Anterior cingulate cortex (tissue), 58 donors: ENCODE measurements at regions not wholly inside any gene's neighbourhood (a gene's known extent, or its start where the extent isn't known, plus 50 kb on each side); places are given as distances from the start of the nearest gene placed in this dataset.
"Not testable (repeated sequence)": the region's sequence is repeated elsewhere in the genome, so short reads cannot be mapped to it uniquely, and the experiment has no call there.

Experiments used
- DNase-seq, 58 donors: peaks; one replicate each; lab custom pipeline; 2025; lab: John Stamatoyannopoulos, UW

- DNase-seq: not testable (repeated sequence)
These were observed 347.4 kb downstream of the TUSC7 start for GRCh38 chr3:117056946-117057345.

DNA sequence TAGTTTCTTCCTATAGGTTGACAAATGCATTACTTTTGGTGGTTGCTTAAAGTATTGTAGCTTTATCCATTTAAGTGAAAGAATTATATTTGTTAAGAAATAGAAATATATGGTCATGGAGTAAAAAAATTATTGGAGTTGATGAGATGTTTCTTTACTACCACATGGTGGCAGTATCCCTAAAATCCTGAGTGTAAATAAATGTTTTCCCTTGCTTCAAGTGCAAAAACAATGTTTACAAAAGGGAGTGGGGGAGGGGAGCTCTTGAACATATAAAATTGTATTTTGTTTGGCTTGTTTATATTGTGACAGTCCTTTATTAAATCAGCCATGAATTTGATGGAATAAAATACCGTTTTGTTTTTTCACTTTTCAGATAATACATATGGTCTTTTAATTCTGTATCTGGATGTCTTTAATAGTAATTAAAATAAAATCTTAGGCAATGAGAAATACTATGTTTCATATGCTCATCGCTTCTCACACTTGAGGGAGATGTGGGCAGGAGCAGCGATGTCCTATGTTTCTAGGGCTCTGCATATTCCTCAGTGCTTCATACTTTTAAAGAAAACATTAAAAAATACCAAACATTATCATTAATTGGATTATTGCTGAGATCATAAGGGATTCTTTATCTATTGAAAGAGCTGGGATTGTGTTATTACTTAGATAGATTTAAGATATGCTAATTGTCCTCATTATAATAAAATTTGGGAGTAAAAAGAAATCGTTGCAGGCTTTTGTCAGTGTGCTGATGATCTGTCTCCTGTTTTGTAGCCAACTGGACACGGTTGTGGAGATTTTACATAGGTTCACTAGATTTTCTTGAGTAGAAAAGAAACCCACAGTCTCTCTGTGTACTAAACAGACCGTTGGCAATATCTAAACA is 349.7 kb downstream of the TUSC7 start:
- DNase-seq: peak in 1 of 58 donors; percentile 63

DNA sequence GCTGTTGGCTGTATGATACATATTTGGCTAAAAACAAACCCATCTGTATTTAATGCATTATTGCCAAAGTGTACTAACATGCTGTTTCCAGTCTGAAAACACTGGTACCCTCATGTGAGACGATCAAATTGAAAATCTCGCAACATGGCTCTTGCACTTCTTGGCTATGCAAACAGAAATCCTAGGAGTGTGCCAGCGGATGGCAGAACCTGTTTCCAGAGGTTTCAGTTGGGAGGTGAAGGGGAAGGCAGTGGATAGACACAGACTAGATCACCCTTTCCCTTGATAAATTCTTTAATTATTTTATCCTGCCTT is 350.3 kb downstream of the TUSC7 start:
- DNase-seq: peak in 1 of 58 donors; percentile 4

DNA sequence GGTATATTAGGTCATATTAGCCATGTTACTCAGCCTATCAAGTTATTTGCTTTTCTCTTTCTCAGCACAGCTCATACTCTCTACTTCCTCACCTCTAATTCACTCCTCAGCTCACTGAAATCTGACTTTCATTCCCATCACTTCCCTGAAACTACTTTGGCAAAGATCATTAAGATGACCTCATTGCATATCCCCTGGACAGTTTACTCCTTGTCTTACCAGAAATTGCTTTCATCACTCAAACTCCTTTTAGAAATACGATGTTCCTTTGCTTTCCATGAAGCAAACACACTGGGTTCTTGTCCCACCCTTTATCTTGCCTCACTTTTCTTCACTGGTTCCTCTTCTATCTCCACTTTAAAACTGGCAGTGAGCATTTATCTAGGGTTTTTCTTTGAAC is 354.4 kb downstream of the TUSC7 start:
- no peak for DNase-seq

GRCh38 chr3:117068301-117068700 is 358.7 kb downstream of the TUSC7 start:
- no peak for DNase-seq

DNA sequence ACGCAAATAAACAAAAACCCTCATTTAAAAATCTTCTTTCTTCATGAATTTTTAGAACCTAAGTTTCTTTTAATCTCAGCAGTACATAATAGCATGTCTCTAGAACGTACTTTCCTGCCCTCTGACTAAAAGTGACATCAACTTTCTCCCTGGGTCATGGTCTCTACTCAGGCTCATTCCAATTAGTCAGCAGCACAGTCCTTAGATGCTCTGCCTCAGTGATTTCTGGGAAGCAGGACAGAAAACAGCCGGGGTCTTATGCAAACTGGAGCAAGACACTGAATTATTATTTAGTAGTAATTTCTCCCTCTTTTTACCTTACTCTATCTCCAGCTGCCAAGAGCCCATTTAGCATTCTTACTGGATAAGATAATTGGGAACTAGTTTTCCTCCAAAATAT is 365.2 kb downstream of the TUSC7 start:
- DNase-seq: peak in 29 of 58 donors; percentile 2 to 73 (median 23)

GRCh38 chr3:117079997-117080396 is 370.4 kb downstream of the TUSC7 start:
- DNase-seq: no peak

GRCh38 chr3:117080872-117081271 is 371.3 kb downstream of the TUSC7 start:
- no peak for DNase-seq

DNA sequence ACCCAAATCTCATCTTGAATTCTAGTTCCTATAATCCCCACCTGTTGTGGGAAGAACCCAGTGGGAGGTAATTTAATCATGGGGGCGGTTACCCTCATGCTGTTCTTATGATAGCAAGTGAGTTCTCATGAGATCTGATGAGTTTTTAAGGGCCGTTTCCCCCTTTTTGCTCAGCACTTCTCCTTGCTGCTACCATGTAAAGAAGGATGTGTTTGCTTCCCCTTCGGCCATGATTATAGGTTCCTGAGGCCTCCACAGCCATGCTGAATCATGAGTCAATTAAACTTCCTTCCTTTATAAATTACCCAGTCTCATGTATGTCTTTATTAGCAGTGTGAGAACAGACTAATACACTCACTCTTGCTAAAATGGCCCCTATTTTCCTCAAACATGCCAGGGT is 374.7 kb downstream of the TUSC7 start:
- no peak for DNase-seq

DNA sequence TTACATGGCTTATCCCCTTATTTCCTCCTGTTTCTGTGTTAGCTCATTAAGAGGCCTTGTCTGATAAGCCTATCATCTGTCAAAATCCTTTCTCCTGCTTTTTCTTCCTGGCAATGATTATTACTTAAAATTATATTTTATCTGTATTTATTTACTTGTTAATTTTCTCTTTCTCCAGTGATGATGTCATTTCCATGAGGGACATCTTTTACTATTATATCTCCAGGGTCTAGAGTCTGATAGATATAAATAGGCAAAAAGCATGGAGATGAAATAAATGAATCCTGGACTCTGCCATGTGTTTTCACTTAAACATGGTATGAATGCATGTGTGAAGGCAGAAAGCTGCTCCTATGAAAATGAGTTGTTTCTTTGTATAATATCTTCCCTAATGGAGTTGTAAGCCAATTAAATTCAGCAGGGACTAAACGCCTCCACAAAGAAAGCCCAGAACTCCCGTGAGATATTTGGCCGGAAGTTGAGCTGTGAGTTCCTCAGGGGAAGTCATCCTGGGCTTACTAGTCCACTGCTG is 375.2 kb downstream of the TUSC7 start:
- no peak for DNase-seq

DNA sequence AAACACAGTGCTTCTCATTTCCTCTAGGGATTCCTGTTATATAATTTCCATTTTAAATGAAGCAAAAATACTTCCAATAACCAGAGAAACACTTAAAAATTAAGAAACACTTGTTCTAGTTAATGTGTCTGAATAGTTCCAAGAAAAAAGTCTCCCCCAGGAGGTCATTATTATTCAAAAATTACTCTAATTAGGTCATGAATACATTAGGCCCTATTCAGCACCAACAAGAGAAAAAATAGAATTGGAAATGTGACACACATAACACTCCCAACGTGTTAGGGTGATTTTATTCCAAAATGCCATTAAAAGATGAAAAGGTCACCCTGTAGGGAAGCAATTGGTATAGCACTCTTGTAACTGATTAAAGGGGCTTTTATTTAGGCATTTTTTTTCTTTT is 382.1 kb downstream of the TUSC7 start:
- no peak for DNase-seq

DNA sequence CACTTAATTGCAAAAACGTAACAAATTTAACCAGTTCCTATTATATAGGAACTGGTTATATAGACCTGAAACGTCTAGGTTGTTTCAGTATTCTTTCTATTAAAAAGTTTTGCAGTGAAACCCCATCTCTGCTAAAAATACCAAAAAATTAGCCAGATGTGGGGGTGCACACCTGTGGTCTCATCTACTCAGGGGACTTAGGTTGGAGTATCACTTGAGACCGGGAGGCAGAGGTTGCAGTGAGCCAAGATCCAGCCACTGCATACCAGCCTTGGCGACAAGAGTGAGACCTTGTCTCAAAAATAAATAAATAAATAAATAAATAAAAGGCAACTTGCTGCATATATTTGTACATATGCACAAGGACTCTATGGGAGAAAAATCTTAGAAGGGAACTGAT is 387.0 kb downstream of the TUSC7 start:
- no peak for DNase-seq

GRCh38 chr3:117097351-117097750 is 387.8 kb downstream of the TUSC7 start:
- DNase-seq: no peak

GRCh38 chr3:117101697-117102096 is 392.1 kb downstream of the TUSC7 start:
- DNase-seq: no peak

- no peak for DNase-seq
These were observed 392.8 kb downstream of the TUSC7 start for GRCh38 chr3:117102426-117102825.

GRCh38 chr3:117103675-117104074 is 394.1 kb downstream of the TUSC7 start:
- no peak for DNase-seq

DNA sequence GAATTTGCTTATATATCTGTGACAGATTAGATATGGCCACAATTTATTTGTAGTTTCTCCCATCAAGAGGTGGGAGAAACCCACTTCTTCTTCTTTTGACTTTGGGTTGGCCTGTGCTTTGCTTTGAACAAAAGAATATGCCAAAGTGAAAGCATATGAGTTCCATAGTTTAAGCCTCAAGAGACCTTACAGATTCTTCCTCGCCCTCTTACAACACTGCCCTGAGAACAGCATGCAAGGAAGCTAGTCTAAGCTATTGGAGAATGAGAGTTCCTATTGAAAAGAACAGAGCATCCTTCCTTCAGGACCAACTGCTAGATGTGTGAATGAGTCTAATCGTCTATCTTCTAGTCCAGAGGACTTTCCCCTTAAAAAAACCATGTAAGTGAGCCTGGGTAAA is 394.8 kb downstream of the TUSC7 start:
- DNase-seq: no peak

DNA sequence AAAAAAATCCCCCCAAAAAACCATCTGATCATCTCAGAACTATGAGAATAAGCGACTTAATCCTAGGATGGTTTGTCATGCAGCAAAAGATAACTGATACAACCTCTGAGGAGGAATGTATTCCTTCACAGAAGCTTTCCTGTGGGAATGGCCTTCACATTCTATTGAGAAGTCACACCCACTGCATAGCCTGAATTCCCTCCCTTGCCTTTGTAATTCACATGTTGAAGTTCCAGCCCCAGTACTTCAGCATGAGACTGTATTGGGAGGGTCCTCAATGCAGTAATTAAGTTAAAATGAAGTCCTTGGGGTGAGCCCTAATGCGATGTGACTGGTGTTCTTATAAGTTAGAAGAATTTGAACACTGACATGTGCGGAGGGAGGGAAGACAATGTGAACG is 395.2 kb downstream of the TUSC7 start:
- no peak for DNase-seq

- DNase-seq: no peak
These were observed 396.1 kb downstream of the TUSC7 start for GRCh38 chr3:117105686-117106085.

- no peak for DNase-seq
These were observed 396.8 kb downstream of the TUSC7 start for GRCh38 chr3:117106396-117106795.

DNA sequence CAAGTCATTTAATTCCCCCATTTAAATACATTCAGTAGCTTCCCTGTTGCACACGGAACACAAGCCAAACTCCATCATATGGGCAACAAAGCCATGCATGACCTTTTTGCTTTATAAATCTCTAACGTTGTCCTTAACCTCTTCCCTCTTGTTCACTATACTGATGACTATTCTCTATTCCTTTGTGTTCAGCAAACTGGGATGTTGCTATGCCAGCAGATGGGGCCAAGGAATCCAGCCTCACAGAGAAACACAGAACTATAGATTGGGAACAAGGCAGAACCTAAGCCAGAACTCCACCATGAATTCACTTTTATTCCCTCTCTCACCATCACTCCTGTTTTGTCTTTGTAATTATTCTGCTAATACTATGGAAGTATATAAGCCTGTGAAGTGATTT is 398.4 kb downstream of the TUSC7 start:
- DNase-seq: no peak

DNA sequence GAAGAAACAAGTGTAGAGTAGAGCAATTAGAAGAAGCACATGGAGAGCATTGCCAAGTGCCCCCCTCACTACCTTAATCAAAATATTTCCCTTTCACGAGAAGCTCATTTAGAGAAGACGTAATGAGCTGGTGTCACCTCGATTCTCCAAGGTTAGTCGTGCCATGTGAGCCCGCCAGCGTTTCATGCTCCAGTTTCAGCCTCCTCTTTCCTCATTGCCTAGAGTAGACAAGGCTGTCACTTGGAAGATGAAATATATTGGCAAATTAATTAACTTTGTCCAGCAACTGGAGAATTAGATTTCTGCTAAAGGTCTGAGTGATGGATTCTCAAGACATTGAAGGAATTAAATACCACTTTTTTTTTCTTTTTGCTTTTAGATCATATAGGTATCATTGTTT is 399.6 kb downstream of the TUSC7 start:
- no peak for DNase-seq
